HG03039 (cell line): ENCODE measurements at regions not wholly inside any gene's neighbourhood (a gene's known extent, or its start where the extent isn't known, plus 50 kb on each side); places are given as distances from the start of the nearest gene placed in this dataset.
"Not testable (repeated sequence)": the region's sequence is repeated elsewhere in the genome, so short reads cannot be mapped to it uniquely, and the experiment has no call there.

ENCODE experiments used
- ATAC-seq: cut with Tn5 transposase; IDR thresholded peaks from one replicate; pipeline ENCODE4 v1.9.1; 2021; ENCODE audit warnings: mild to moderate bottlenecking, moderate library complexity; ENCODE audit not compliant: unreplicated experiment

DNA sequence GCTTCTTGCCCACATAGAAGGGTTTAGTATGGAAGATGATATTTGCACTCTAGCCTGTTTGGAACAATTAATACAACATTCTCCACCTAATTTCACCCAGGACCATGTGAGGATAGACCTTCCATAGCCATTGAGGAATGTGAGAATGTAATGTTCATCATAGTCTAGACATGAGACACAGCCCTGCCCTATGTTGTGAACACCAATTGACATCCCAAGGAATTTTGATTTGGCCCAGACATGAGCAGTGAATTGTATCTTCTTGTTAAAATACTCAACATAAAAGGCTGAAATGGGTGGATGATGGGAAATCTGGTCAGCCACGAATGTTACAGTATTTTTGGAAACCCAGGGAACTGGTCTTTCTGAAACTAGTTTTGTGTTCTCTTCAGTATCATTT is 892.3 kb upstream of the CHORDC1 start:
- ATAC-seq = no peak

DNA sequence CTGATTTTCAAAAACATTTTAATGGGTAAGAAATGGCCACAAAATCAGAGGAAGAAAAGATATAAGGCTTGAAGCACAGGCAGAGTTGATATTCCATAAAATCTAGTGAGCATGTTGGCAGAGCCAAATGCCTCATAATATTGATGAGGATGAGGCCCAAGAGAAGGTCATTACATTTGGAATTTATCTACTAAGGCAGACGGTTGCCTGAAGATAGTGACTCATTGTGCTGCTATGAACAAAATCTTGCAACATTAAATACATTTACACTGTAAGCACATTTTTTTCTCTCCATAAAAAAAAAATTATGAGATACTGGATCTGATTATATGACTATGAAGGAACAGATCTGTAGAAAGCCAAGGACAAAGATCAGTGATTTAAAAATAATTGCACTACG is 881.4 kb upstream of the CHORDC1 start:
- no peak for ATAC-seq

DNA sequence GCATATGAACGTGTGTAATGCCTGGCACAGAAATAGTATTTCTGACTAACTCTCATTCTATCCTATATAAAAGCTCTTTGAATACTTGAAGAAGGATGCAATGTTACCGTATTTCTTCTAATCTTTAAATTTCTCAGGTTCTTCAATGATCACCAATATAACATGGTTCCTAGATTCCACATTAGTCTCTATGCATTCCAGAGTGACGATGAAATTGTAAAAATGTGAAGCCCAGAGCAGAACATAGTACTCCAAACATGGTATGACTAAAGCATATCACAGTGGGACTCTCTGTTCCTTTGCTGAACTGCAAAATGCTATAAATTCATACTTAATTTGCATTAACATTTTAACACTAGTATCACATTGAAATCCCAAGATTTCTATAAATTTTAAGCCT is 877.6 kb upstream of the CHORDC1 start:
- ATAC-seq = no peak

DNA sequence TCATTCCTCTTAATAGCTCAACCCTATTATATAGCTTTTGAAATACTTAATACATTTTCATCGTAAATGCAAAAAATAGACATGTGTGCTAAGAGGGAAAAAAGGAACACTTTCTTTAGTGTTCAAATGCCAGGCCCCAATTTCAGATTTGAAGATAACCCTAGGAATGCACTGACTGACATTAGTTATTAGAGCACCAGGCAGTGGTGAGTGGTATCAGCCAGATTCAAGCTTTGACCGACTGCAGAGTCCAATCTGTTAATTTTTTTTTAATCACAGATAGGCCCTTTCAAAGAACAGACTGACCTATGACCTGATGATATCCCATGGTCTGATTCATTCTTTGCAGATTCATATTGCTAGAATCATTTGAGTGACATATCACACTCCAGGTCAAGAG is 874.2 kb upstream of the CHORDC1 start:
- ATAC-seq = no peak

DNA sequence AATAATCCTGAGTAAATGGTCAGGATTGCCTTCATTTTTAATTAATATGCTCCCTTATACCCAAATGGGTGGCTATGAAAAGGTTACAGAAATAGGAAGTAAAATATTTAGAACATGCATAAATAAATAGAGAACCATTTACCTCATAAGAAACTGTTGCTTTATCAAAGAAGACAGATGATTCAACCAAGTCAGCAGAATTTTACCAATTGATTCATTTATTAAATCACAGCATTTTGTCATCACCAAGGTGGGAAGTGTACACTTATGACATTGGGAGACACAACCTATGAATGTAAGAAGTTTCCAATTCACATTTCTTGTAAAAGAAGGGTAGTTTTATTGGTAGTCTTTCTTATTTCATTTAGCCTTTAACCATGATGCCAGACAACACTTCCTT is 870.3 kb upstream of the CHORDC1 start:
- no peak for ATAC-seq

DNA sequence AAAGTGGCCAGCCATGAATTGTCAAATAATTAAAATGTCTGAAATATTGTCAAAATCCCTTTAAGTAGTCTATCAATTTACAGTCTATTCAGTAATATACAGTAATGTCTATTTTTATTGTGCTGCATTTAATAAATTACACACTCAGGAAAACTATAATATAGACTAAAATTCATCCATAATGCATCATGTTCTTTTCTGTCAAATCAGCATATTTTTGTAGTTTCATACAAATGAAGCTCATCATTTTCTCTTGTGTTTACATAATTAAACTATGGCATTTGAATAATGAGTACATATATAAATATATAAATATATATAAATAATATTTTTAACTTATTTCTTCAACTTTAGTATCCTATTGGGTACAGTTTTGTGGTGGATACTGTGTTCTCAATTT is 868.7 kb upstream of the CHORDC1 start:
- ATAC-seq = no peak

DNA sequence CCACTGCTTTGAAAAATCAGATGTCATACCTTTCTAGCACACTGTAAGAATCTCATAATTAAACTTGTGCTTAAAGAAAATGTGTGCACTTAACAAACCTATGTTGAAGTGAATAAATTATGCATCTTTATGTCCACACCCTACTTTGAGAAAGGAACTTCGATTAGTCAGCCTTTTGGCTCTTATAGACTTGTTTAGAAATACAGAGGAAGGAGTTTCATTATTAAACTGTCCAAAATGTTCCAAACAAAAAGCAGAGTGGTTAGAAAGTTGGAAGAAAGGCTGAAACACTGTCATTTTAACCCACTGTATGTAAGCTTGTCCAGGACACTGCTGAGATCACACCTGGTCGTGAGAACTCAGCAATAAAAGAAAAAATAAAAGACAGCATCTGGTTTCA is 863.2 kb upstream of the CHORDC1 start:
- ATAC-seq = no peak

DNA sequence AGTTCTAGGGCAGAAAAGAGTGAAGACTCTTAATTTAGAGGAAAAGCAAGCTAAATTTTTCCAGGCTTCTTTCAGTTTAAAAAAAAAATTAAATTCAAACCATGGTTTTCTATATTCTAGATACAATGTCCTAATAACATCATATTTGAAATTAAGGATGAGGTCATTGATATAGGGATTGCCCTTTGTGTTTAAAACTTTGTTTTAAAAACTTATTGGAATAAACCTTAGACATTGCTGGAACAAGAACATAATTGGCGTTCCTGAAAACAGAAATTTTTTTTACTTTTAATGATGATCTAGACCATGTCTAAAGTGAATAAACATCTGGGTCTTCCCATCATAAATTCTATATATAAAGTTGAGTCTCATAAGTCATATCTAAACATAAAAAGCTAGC is 859.4 kb upstream of the CHORDC1 start:
- ATAC-seq = no peak

DNA sequence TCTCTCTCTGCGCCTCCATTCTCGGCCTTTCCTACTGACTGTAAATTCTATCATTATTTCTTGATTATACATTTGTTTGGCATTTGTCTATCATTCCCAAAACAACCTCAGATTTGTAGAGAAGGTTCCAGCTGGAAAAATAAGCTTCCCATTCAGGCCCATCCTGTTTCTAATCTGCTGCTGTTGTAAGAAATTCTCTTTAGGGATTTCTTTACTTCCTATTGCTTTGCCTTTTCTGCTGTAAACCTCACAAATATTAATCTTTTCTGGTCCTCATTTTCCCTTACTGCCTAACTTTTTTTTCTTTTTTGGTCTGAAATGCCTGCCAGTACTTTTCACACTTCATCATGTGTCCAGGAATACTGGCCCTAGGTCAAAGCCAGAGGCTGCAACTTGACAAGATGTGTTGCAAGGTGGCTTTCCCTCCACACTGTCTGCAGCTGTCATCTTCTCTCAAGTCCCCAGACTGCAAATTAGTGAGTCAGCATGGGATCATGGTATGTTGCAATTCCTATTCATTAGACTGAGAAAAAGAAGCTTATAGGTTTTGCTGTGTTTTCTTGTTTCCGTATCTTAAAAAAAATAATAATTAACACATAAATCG is 858.7 kb upstream of the CHORDC1 start:
- no peak for ATAC-seq

DNA sequence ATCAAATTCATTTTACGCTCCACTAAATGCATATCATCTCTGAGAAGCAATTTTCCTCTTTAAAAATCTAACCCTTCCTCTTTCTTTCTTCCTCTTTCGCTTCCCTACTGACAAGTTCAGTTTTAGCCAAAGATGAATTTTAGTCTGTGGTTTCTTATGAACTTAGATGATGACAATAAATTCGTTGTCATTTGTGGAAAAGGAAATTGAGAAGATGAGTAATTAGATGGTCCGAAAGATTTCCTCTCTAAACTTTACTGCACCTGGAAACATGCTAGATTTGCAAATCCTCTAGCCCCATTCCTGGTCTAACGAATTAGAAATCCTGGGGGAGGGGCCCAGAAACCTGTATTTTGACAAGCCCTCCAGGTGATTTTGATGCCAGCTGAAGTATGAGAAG is 855.4 kb upstream of the CHORDC1 start:
- ATAC-seq = no peak

DNA sequence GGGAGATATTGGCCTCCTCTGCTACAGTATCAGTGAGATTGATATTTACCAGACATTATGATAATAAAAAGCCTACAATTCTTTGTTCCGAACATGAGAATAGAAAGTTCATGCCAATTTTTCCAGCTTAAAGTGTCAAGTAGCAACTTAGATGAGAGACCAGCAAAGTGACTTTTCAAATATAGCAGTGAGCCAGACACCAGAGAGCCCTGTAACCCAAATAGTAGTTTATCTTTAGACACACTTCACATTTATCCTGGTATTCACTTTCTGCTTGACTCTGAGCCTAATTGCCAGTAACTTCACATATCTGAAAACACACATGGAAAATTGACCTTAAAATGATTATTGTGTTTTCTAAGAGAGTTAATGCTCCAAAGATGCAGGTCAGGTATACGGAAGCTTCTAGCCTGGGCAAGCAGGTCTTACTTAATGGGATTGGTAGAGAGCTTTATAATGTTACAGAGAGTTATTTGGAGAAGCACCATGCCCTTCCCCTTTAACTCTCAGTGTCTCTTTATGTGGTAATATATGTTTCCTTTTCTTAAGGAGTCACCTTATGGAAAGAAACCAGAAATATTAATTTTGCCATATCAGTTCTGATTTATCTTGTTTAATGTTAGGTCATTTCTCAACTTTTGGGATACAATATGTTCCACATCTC is 852.3 kb upstream of the CHORDC1 start:
- no peak for ATAC-seq

DNA sequence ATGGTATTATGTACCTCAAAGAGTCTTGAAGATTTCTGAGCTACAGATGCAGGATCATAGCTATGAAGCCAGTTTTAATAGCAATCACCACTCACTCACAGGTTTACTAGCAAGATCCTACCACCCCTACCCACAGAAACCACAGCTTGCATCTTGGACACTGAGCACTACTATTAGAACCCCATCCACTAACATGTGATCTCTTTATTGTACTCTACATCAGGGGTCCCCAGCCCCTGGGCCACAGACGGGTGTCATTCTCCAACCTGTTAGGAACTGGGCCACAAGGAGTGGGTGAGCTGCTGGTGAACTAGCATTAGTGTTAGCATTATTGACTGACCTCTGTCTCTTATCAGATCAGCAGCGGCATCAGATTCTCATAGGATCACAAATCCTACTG is 844.8 kb upstream of the CHORDC1 start:
- ATAC-seq = no peak

DNA sequence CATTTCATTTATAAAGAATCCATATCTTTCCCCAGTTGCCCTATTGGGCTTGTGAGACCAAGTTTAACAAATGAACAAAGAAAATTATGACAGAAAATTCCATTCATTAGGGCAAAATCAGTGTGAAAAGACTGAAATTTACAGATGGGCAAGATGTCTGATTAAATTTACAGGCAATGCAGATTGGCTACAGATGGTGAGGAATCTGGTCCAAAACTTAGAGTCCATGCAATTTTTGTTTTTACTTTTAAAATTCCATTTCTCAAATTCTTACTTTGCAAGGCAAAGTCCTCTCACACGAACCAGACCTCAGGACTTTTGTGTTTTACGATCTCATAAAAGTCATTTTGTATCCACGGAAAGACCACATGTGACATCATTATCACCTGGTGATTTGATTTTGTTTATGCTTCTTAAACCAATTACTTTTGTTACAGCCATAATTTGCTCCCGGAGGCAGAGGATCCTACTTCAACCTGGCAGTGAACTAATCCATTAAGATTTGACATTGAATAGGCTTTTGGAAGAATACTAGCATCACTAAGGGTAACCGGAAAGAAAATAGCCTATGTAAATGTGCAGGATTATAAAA is 843.7 kb upstream of the CHORDC1 start:
- no peak for ATAC-seq

DNA sequence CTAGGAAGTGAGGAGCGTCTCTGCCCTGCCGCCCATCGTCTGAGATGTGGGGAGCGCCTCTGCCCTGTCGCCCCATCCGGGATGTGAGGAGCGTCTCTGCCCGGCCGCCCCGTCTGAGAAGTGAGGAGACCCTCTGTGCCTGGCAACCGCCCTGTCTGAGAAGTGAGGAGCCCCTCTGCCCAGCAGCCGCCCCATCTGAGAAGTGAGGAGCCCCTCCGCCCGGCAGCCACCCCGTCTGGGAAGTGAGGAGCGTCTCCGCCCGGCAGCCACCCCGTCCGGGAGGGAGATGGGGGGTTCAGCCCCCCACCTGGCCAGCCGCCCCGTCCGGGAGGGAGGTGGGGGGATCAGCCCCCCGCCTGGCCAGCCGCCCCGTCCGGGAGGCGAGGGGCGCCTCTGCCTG is 840.5 kb upstream of the CHORDC1 start:
- not testable (repeated sequence) for ATAC-seq

DNA sequence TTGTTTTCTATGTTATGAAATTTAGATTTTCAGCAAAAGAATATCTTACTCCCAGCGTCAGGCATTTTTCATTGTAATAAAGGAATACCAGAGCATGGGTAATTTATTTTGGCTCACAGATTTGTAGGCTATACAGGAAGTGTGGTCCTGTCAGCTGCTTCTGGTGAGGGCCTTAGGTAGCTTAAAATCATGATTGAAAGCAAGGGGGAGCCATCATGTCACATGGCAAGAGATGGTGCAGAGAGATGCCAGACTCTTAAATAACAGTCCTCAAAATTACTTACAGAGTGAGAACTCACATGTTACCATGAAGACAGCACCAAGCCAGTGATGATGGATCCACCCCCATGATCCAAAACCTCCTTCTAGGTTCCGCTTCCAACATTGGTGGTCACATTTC is 825.0 kb upstream of the CHORDC1 start:
- ATAC-seq = no peak

DNA sequence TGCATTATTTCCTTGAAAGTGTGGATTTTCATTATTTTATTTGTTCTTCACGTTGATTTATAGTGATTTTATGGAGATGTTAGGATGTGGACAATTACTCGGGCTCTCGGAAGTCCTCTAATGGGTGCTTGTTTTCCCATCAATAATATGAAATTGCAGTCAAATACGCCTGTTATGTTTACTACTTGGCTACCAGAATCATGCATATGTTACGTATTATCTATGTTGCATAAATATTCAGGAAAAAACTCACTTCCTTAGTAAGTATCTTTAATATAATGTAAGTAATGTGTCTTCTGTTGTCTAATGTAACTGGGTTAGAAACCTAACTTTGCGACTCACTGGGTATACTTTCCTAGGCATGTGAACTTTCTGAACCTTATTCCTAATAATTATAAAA is 823.4 kb upstream of the CHORDC1 start:
- no peak for ATAC-seq

DNA sequence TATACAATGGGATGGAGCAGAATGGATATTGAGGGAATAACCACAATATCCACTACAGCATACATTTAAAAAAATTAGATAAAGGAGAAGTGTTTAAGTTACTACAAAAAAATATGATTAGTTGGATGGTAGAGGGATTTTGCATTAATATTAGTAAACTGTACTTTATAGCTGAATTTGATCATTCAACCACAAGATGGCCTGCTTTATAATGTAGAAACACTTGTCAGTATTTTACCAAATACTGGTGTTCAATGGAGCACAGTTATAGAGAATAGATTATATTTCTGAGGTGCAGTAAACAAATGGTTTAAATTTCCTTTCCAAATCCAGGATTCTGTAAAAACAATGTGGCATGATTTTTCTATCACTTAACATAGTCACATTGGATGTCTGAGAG is 818.8 kb upstream of the CHORDC1 start:
- no peak for ATAC-seq

DNA sequence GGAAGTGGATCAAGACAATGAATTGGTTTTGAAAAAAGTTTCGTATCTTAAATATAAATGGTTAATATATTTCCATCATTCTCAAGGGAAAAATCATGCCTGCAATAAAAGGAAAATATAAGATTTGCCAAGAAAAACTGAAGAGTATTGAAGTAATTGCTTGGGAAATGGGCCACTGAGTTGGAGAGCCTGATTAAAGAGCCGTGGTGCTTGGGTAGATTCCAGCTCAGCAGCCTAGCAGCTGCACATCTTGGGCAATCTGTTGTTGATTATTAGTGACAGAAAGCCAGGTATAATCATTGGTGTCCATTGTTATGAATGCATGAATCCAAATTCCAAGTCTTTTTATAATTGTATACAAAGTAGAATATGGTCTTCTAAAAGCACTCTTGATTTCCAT is 800.9 kb upstream of the CHORDC1 start:
- no peak for ATAC-seq

DNA sequence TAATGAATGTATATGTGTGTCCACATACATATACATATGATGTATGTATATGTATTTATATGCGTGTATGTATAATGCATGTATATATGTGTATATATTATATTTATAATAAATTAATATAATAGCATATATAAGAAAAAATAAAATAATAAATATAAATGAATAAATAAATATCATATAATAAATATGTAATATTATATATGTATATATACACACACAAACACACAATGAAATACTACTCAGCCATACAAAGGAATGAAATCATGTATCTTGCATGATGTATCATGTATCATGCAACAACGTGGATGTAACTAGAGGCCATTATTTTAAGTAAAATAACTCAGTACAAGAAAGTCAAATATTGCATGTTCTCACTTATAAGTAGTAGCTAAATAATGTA is 788.7 kb upstream of the CHORDC1 start:
- no peak for ATAC-seq

DNA sequence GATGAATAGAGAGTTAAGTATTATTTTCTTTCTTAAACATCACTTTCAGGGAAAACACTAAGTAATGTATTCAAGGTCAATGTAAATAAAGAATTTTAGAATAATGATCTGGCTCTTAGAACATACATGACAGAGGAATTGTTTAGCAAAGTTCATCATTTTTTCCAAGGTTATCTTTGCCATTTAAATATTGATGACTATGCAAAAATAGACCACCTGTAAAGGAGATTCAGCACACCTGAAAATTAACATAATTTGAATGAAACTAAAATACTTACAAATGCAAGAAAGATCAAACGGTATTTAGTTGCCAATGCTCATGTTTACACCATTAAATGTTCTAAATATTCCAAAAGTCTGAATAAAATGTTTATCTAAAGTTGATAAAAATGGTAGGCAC is 782.6 kb upstream of the CHORDC1 start:
- ATAC-seq = no peak

DNA sequence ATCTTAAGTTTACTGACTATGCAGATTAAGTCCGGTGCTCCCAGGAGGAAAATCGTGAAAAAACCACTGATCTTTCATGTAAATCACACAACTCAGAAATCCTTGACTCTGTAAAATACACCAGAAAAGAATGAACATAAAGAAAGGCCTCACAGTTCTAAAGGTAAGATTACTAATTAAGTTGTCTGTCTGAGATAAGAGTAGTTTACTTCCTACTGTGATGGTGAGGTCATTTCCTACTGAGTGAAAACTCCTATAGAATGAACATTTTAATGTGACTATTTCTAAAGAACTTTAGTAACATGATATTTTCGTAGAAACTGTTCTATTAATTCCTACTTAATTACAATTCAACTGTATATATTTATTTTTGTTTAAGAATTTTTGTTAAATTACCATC is 774.4 kb upstream of the CHORDC1 start:
- ATAC-seq = no peak

DNA sequence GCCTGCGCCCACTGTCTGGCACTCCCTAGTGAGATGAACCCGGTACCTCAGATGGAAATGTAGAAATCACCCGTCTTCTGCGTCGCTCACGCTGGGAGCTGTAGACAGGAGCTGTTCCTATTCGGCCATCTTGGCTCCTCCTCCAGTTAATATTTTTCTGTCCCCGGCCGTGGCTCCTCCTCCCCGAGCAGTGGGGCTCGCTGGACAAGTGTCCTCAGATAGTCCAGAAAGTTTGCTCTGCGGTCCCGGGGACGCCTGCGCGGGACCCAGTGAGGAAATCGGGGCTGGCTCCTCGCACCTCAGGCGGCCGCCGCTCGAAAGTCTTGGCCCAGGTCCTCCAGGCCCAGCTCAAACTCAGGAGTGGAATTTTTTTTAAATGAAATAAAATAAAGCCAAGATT is 749.3 kb upstream of the CHORDC1 start:
- ATAC-seq = not testable (repeated sequence)

DNA sequence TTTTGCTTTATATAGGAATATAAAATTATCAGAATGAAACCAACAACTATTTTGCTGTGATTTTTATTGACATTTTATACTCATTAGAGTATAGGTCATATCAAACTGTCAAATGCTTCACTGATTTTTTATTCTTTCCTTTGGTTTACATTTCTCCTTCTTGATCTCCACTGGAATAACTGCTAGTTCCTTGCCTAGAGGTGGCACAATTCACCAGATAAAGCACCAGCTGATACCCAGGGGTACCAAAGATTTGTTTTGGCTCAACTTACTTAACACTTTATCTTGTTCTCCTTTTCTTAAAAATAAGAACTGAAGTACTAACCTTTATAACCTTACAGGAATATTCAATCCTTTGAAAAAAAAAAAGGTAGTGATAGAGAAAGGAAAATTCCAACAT is 725.1 kb upstream of the CHORDC1 start:
- ATAC-seq = no peak
